IPS-20b (cell line): ENCODE measurements at regions not wholly inside any gene's neighbourhood (a gene's known extent, or its start where the extent isn't known, plus 50 kb on each side); places are given as distances from the start of the nearest gene placed in this dataset.

Experiments used
- H3K27ac ChIP-seq: one replicate; pipeline ENCODE4 v1.5.1; 2013; ENCODE audit warnings: low read length
- H3K27me3 ChIP-seq: 2 replicates; pipeline ENCODE4 v1.6.1; 2013; ENCODE audit warnings: mild to moderate bottlenecking, low read length, inconsistent platforms; ENCODE audit not compliant: insufficient read depth
- H3K36me3 ChIP-seq: 2 replicates; pipeline ENCODE4 v1.6.1; 2013; ENCODE audit warnings: low read depth, mild to moderate bottlenecking, inconsistent platforms, low read length, moderate library complexity; ENCODE audit not compliant: insufficient read depth
- H3K4me1 ChIP-seq: 2 replicates; pipeline ENCODE4 v1.6.1; 2013; ENCODE audit warnings: mild to moderate bottlenecking, control low read depth, inconsistent platforms, low read length, moderate library complexity; ENCODE audit not compliant: insufficient read depth
- H3K4me3 ChIP-seq: 2 replicates; pipeline ENCODE4 v1.5.1; 2013; ENCODE audit warnings: mild to moderate bottlenecking, low read length, inconsistent platforms
- H3K9ac ChIP-seq: 2 replicates; pipeline ENCODE4 v1.6.1; 2013; ENCODE audit warnings: low read depth, mild to moderate bottlenecking, inconsistent platforms, low read length, moderate library complexity
- H3K9me3 ChIP-seq: 2 replicates; pipeline ENCODE4 v1.6.1; 2013; ENCODE audit warnings: mild to moderate bottlenecking, low read depth, low read length, inconsistent platforms; ENCODE audit not compliant: insufficient read depth

DNA sequence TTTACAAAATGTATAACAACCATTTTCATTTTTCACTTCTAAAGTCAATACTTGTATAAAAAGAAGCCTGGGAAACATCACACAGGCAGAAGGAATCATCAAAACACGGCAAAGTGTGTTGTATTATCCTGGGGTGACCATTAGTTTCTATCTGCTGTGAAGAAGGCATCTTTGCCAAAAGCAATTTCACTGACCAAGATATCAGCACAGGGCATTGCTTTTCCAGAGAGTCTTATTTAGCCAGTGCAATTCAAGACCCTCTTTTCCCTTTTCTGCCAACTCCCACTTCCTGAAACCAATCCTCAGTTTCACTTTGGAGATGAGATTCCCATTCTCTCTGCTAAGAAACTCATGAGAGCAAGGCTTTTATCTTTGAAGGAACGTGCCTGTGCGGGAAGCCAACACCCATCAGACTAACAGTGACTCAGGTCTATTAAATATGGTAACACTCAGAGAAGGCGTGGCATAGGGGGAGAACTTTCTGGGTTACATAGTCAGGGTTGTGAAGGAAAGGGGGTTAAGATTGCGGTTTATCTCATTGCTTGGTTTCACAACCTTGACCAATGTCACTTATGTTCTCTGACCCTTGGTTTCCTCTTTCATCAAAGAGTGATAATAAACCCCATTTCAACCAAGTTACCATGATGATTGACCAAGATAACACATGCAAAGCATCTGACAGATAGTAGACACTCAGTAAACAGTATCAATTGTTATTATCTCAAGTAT, 666.9 kb upstream of the KLF4 start:
- H3K27me3 ChIP-seq = no peaks in the 10 kb centered on the region
- no peaks in the 10 kb centered on the region for H3K9me3 ChIP-seq
- H3K9ac ChIP-seq = no peak overlapping the region
- no peaks in the 10 kb centered on the region for H3K4me1 ChIP-seq
- H3K4me3 ChIP-seq = no peak overlapping the region
- H3K36me3 ChIP-seq = no peaks in the 10 kb centered on the region
- no peak overlapping the region for H3K27ac ChIP-seq

DNA sequence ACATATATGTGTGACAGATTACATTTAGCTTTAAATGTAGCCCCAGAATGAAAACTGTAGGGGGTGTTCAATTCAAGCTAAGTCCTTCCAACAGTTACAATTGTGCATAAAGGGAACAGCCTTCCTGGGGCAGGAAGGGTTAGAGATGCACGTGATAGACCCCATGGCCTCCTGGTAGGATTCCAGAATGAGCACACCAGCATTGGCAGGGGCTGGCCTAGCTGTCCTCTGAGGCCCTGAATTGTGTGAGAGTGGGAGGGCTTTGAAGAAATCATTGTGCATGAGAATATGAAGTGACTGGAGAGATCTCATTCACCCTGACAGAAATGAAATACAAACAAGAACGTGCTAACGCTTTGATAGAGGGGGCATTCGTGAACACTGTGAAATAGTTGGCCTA, 663.8 kb upstream of the KLF4 start:
- no peak overlapping the region for H3K4me3 ChIP-seq
- H3K27ac ChIP-seq = no peak overlapping the region
- no peaks in the 10 kb centered on the region for H3K27me3 ChIP-seq
- no peaks in the 10 kb centered on the region for H3K9me3 ChIP-seq
- no peak overlapping the region for H3K9ac ChIP-seq
- no peaks in the 10 kb centered on the region for H3K4me1 ChIP-seq
- H3K36me3 ChIP-seq = no peaks in the 10 kb centered on the region

GRCh38 chr9:108150736-108151586, 661.4 kb upstream of the KLF4 start:
- Histone ChIP-seq H3K27me3 (no peaks in the 10 kb centered on the region), H3K9me3 (no peaks in the 10 kb centered on the region), H3K9ac (no peak overlapping the region), H3K36me3 (no peaks in the 10 kb centered on the region), H3K27ac (no peak overlapping the region), H3K4me1 (no peaks in the 10 kb centered on the region), H3K4me3 (no peak overlapping the region)

DNA sequence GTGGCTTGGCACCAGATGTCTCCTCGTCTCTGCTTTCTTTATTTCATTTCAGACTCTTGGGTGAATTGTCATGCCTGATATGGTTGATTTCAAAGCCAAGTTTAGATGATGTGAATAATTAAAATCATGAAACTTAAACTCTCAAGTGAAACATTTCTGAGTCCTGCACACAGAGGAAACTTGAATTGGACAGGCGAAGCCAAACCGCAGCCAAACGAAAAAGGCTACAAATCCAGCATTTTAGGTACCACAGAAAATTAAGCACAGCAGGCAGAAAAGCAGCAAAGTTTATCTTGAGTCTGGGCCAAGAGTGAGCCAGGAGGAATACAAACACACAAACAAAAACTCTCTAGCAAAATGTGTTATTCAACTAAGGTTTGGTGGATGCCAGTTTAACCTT, 659.8 kb upstream of the KLF4 start:
- H3K27ac ChIP-seq = no peak overlapping the region
- H3K27me3 ChIP-seq = no peaks in the 10 kb centered on the region
- no peaks in the 10 kb centered on the region for H3K36me3 ChIP-seq
- H3K9me3 ChIP-seq = no peaks in the 10 kb centered on the region
- no peaks in the 10 kb centered on the region for H3K4me1 ChIP-seq
- no peak overlapping the region for H3K9ac ChIP-seq
- H3K4me3 ChIP-seq = no peak overlapping the region

DNA sequence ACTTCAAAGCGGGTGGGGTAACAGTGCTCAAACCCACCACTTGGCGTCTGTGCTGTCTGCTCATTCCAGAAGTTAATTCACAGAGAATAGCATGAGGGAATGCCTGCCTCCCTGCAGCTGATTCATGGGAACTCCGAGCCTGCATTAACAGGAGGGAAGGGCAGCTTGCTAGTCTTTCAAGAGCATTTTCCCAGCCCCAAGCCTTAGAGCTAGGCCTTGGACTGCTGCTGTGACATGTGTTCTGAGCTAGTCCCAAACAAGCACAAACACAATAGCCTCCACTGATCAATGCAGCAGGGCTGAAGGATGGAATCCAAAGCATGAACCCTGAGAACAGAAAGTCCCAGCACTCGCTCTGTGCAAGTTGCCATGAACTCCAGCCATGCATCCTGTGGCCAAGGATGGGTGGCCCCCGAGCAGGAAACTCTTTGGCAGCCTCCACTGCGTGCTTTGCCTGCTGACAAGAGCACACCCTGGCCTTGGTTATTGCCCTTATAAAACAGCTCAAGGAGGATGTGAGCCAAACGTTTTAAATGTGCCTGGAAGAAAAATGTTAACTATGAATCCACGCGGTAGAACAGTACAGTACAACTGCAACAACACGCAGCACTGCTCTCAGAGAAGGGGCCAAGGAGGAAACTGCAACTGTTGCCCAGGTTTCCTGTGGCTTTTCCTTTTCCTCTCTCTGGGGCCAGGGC, 653.1 kb upstream of the KLF4 start:
- H3K4me1 ChIP-seq = no peaks in the 10 kb centered on the region; the same call in 1 of the 2 replicates
- no peaks in the 10 kb centered on the region for H3K36me3 ChIP-seq
- no peak overlapping the region for H3K27ac ChIP-seq
- H3K4me3 ChIP-seq = no peak overlapping the region
- H3K9me3 ChIP-seq = no peaks in the 10 kb centered on the region
- no peaks in the 10 kb centered on the region for H3K27me3 ChIP-seq
- no peak overlapping the region for H3K9ac ChIP-seq

DNA sequence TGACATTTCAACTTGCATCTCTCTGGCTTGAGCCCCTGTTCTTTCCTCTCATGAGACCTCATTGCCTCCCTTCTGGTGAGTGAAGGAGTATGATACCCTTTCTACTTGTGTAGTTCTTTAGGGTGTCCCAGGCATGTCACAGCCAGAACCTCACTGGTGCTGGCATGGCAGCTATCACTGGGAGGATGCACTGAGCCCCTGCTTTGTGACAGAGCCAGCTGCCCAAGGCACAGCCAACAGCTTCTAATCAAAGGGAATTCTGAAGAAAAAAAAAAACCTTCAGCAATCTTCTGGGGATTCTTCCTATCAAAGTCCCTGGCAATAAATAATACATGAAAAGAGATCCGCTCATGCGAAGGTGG, 652.6 kb upstream of the KLF4 start:
- H3K4me3 ChIP-seq = no peak overlapping the region
- H3K9ac ChIP-seq = no peak overlapping the region
- no peak overlapping the region for H3K27ac ChIP-seq
- no peaks in the 10 kb centered on the region for H3K27me3 ChIP-seq
- H3K9me3 ChIP-seq = no peaks in the 10 kb centered on the region
- H3K36me3 ChIP-seq = no peaks in the 10 kb centered on the region
- H3K4me1 ChIP-seq = no peaks in the 10 kb centered on the region; the same call in 1 of the 2 replicates

- H3K4me3 ChIP-seq = no peak overlapping the region
- no peaks in the 10 kb centered on the region; the same call in 1 of the 2 replicates for H3K4me1 ChIP-seq
Measured at GRCh38 chr9:108139900-108140299, 650.3 kb upstream of the KLF4 start.

DNA sequence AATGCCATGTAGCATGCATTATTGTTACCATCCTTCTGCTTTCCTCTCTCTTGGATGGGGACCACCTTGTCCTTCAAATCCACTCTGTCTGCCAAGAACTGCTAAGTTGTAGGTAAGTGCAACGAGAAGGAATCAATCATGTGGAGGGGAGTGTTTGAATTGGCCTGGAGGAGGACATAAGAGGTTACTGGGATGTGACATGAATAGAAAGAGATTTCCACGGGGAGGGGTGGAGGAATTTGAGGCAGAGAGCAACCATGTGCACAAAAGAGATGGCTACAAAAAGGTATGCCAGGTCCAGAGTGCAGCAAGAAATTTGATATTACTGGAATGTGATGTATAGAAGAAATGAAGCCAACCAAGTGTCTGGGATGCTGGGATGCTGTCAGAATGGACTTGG, 648.9 kb upstream of the KLF4 start:
- Histone ChIP-seq H3K9ac (no peak overlapping the region), H3K27ac (no peak overlapping the region), H3K4me1 (peaks cover 2% of the 10 kb centered on the region; the same call in 1 of the 2 replicates), H3K36me3 (no peaks in the 10 kb centered on the region), H3K27me3 (no peaks in the 10 kb centered on the region), H3K9me3 (no peaks in the 10 kb centered on the region), H3K4me3 (no peak overlapping the region)

More at GRCh38 chr9:108139900-108140299, 650.3 kb upstream of the KLF4 start:
- H3K27ac ChIP-seq = no peak overlapping the region
- H3K27me3 ChIP-seq = no peaks in the 10 kb centered on the region
- no peak overlapping the region for H3K9ac ChIP-seq
- H3K9me3 ChIP-seq = no peaks in the 10 kb centered on the region
- H3K36me3 ChIP-seq = no peaks in the 10 kb centered on the region

GRCh38 chr9:108136656-108137055, 647.1 kb upstream of the KLF4 start:
- Histone ChIP-seq H3K27me3 (no peaks in the 10 kb centered on the region), H3K36me3 (no peaks in the 10 kb centered on the region), H3K4me3 (no peak overlapping the region), H3K9me3 (no peaks in the 10 kb centered on the region), H3K4me1 (peaks cover 8% of the 10 kb centered on the region; the same call in 1 of the 2 replicates), H3K27ac (no peak overlapping the region), H3K9ac (no peak overlapping the region)

- no peaks in the 10 kb centered on the region for H3K27me3 ChIP-seq
- no peak overlapping the region for H3K27ac ChIP-seq
- H3K9me3 ChIP-seq = no peaks in the 10 kb centered on the region
- H3K4me3 ChIP-seq = no peak overlapping the region
- H3K4me1 ChIP-seq = peaks cover 8% of the 10 kb centered on the region; the same call in 1 of the 2 replicates
- H3K9ac ChIP-seq = no peak overlapping the region
- H3K36me3 ChIP-seq = no peaks in the 10 kb centered on the region
Measured at GRCh38 chr9:108134486-108135128, 645.0 kb upstream of the KLF4 start.

DNA sequence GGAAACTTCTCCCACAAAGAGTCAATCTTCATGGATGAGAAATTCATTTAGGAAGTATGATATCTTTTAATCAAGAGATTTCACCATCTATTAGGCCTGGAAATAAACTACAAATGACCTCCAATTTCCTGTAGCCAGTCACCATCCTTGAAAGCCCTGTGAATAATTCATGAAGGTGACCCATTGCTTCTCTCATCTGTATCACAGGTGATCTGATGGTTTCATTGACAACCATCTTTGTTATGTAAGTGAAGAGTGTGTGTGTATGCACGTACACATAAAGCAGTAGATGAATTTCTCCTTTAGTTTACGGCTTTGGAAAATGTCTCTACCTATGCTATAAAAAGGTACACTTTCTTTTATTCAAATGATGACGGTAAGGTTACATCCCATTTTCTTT, 644.1 kb upstream of the KLF4 start:
- H3K9me3 ChIP-seq = no peaks in the 10 kb centered on the region
- no peak overlapping the region for H3K27ac ChIP-seq
- H3K36me3 ChIP-seq = no peaks in the 10 kb centered on the region
- peaks cover 8% of the 10 kb centered on the region; the same call in 1 of the 2 replicates for H3K4me1 ChIP-seq
- no peak overlapping the region for H3K9ac ChIP-seq
- no peak overlapping the region for H3K4me3 ChIP-seq
- H3K27me3 ChIP-seq = no peaks in the 10 kb centered on the region
